ENCODE measurements at regions not wholly inside any gene's neighbourhood (a gene's known extent, or its start where the extent isn't known, plus 50 kb on each side); places are given as distances from the start of the nearest gene placed in this dataset.

GRCh38 chr5:99617335-99617734 is 688.5 kb upstream of the CHD1 start:
- no peak for TF ChIP-seq CTCF (IDR thresholded peaks at IDR 0.05; ENCODE audit: low read length)
- TF ChIP-seq EZH2 (optimal IDR thresholded peaks at IDR 0.05; ENCODE audit: low read depth, low read length) = no peak
- no peak for TF ChIP-seq EZH2phosphoT487 (IDR thresholded peaks at IDR 0.05; ENCODE audit: low read length)

Data from MM.1S (cell line).